Coronary artery (tissue), 2 donors: ENCODE measurements at regions not wholly inside any gene's neighbourhood (a gene's known extent, or its start where the extent isn't known, plus 50 kb on each side); places are given as distances from the start of the nearest gene placed in this dataset.

Experiments used
- DNase-seq: peaks from one replicate; pipeline ENCODE4 v3.0.0-alpha.2; 2017; ENCODE audit warnings: low spot score
- H3K27ac ChIP-seq, 2 donors: fragments of 200-600 bp; sonication (generic); one replicate each; pipeline ENCODE4 v1.5.1; 2016 to 2019
- H3K4me3 ChIP-seq: fragments of 200-600 bp; sonication (generic); 2 replicates; pipeline ENCODE4 v1.5.1; 2016; ENCODE audit warnings: mild to moderate bottlenecking, moderate library complexity
- TF ChIP-seq, protein P1 (sequence below): fragments of 200-600 bp; sonication (generic); IDR thresholded peaks from one replicate; pipeline ENCODE4 v1.5.1; 2019; ENCODE audit warnings: antibody characterized with exemption

DNA sequence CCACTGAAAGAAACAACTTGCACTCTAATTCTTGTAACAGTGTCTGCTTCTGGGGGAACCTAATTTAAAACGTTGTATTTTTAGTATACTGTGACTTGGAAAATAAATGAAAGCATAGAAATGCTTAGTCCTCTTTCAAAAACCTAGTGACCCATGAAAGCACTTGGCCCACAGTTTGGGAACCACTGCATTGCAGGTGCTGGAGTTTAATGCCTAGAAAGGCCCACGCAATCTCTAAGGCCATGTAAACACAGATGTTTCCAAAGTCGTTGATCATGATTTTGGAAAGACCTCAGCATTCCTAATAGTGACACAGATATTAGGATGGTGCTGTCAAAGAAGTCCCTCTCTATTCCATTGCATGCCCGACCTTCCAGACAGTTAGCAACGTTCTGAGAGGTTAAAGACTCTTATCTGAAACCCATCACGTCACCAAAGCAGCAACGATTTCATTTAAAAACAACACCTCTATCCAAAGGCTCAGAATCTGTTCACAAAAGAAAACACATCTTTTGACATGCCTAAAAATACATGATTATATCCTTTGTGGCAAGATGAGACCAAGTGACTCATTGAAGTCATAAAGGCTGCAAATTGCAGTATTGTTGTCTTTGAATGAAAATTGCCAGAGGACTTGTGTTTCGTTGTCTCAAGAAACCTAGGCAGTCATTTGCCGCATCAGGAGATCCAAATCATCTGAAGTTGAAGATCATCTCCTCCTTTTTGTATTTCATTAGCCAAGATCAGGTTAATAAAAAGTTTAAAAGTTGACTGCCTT, 328.0 kb upstream of the ZNF507 start:
- Histone ChIP-seq H3K4me3 (no peak overlapping the region), H3K27ac (no peak overlapping the region)
- TF ChIP-seq, protein P1, sequence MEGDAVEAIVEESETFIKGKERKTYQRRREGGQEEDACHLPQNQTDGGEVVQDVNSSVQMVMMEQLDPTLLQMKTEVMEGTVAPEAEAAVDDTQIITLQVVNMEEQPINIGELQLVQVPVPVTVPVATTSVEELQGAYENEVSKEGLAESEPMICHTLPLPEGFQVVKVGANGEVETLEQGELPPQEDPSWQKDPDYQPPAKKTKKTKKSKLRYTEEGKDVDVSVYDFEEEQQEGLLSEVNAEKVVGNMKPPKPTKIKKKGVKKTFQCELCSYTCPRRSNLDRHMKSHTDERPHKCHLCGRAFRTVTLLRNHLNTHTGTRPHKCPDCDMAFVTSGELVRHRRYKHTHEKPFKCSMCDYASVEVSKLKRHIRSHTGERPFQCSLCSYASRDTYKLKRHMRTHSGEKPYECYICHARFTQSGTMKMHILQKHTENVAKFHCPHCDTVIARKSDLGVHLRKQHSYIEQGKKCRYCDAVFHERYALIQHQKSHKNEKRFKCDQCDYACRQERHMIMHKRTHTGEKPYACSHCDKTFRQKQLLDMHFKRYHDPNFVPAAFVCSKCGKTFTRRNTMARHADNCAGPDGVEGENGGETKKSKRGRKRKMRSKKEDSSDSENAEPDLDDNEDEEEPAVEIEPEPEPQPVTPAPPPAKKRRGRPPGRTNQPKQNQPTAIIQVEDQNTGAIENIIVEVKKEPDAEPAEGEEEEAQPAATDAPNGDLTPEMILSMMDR, result no peak
- DNase-seq, result no peak

DNA sequence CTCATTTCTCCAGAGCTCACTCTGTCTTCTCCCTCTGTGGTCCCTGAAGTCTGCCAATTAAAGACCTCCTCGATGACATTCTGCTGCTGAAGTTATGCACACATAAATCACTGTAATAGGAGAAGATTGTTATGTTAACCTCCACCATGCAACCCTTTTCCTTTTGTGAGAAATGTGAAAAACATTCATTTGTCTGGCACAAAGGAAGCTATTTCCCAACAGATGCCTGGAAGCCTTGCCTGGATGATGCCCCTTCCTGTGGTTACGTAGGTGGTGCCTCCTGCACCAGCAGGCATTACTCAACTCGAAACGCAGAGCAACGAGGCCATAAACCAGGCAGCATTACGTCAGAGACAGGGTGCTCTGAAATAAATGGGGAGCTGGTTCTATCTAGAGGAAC, 327.4 kb upstream of the ZNF507 start:
- no peak for DNase-seq
- Histone ChIP-seq H3K27ac (no peak overlapping the region), H3K4me3 (no peak overlapping the region)
- TF ChIP-seq, protein P1, result no peak

DNA sequence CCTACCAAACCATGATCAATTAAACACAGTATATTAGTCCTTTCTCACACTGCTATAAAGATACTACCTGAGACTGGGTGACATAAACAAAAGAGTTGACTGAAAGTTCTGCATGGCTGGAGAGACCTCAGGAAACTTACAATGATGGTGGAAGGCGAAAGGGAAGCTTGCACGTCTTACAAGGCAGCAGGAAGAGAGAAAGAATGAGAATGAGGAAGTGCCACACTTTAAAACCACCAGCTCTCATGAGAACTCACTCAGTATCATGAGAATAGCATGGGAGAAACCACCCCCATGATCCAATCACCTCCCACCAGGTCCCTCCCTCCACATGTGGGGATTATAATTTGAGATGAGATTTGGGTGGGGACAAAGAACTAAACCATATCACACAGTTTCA, 324.9 kb upstream of the ZNF507 start:
- TF ChIP-seq, protein P1, result no peak
- Histone ChIP-seq H3K27ac (no peak overlapping the region), H3K4me3 (no peak overlapping the region)
- no peak for DNase-seq

DNA sequence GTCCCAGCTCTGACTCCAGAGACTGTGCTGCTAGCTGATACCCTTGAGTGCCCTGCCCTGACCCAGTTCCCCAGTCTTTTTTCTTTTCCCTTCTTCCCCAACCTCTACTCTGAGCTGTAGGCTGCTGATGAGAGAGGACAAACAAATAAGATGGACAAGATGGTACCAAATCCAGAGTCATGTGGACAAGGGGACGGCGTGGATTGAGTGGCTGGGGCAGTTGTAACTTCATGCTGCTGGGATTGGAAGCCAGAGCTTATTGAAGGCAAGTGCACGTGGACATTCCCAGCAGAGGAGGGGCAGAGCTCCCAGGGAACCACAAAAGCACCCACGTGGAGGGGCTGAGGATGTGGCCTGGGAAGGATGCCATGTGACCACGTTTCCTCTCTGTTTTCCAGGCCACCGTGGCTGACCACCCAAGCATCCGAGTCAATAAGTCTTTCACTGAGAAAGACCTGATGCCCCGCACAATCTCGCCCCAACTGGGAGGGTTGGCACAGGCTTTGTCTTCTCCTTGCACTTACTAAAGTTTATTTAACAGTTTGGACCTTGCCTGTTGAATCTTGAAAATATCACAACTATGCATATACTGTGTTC, 323.3 kb upstream of the ZNF507 start:
- no peak overlapping the region for H3K27ac ChIP-seq
- no peak for DNase-seq
- H3K4me3 ChIP-seq, result no peak overlapping the region
- TF ChIP-seq, protein P1, result no peak

DNA sequence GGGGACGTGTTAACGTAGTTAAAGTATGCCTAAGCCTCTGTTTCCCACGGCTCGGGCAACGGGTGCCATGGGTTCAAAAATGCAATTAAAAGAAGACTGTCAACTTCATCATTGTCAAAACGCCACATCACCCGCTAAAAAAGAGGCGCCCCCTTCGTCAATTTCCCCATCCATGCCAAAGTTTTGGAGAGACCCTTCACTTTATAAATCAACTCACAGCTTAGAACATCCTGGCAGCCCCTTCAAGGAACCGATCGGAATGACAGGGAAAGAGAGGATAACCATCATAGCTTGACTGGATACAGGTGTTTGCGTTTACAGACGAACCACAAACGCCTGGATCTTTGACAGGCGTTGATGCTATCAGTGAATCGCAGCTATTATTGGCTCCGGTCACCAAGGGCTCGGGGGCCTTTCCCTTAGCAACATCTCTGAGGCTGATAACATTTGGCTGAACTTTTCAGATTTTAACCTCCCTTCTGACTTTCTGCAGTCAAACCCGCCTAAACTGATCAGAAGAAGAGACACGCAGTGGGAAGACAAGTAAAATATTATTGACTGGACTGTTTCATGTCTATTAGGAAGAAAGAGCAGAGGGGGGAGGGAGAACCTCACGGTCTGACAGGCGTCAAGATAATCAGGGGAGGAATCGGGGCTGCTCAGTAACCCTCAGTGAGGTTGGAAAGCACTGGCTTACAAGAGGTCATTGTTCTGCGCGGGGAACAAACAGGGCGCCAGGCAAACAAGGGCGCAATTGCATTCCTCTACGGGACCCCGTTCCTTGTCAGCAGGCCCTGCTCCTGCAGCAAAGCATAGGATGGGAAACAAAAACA, 322.5 kb upstream of the ZNF507 start:
- Histone ChIP-seq H3K4me3 (no peak overlapping the region), H3K27ac (no peak overlapping the region)
- DNase-seq, result no peak
- TF ChIP-seq, protein P1, result no peak

DNA sequence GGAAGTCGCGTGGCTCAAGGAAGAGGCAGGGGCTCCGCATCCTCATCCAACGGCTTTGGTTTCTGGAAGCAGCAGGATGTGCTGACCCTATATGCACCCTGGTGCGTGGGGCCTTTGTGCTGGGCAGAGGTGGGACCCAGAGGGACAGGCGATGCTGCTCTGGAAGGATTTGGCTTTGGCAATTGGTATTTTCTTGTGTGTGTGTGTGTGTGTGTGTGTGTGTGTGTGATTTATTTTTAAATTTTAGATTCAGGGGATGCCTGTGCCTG, 321.9 kb upstream of the ZNF507 start:
- H3K4me3 ChIP-seq, result no peak overlapping the region
- no peak for DNase-seq
- H3K27ac ChIP-seq, result no peak overlapping the region
- TF ChIP-seq, protein P1, result no peak
